ENCODE measurements at regions not wholly inside any gene's neighbourhood (a gene's known extent, or its start where the extent isn't known, plus 50 kb on each side); places are given as distances from the start of the nearest gene placed in this dataset.
A peak's percentile ranks its signal among the peaks of the same experiment; 100 is the strongest.

DNA sequence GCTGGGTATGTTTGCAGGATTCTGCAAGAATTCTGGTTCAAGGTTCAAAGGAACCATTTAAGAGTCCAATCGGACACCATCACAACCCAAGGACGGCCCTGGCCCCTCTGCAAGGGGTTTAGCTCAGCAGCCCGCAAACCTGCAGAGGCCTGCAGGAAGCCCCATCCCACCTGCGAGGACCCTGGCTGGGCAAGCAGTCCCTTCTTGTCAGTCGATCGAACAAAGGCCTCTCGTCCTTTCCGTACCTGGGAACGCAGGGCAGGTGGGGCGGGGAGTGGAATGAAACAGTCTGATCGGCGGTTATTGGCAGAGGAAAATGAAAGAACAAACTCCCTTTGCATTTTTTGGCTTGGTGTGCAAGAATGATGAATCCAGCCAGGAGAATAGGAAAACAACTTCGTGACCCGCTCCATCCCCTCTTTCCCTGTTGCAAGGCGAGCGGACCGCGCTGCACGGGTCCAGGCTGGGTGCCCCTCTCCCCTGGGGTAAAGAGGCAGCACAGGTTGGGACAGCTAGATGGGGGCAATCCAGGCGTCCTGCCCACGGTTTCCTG lies 73.7 kb downstream of the INSIG1 start:
- H3K27ac Mint-ChIP-seq (ENCODE audit: unreplicated experiment), result no peak overlapping the region
- FAIRE-seq, result no peak
- H3K27me3 ChIP-seq (ENCODE audit: insufficient read depth, low read length), result peaks cover 63% of the 10 kb centered on the region

DNA sequence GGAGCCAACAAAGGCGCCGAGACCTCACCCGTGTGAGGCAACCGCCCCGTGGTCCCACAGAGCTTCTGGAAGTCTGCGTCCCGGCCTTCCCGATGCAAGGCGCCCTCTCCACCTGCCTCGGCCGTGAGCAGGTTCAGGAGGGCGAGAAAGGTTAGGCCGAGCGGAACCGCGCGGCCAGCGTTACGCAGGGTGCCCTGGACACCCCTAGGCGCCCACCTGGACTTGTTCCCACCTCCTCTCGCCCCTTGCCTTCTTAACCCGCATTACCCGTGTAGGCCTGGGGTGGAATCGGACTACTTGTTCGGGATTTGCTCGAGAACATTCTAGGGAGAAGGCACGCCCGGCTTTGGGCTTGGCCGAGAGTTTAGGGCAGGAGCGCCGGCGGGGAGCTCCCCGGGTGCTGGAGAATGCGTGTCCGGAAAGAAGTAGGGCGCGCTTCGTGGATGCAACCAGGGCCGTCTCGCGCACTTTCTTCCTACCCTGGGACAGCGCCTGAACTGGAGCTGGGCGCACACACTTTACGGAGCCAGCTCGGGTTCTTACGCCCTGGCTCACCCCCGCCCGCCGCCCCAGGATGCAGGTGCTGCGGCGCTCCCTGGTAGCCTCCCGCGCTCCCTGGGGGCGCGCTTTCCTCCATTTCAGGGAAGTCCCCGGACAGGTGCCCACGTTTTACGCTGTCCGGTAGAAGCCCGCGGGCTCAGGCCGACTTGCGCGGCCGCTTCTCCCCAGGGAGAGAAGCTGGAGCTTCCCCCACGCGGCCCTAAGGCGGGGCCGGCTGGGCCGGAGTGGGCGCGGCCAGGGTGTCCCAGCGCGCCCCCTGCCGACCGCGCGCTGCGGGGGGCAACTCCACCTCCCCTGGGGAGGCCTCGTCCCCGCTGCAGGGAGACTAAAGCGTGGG lies 74.5 kb downstream of the INSIG1 start:
- no peak overlapping the region for H2AFZ ChIP-seq (ENCODE audit: low read depth, low read length)
- Mint-ChIP-seq H3K27me3 (ENCODE audit: low read depth, unreplicated experiment) (peaks cover 75% of the 10 kb centered on the region), H3K4me3 (ENCODE audit: unreplicated experiment) (no peak overlapping the region), H3K36me3 (ENCODE audit: low read depth, unreplicated experiment) (no peaks in the 10 kb centered on the region), H3K27ac (ENCODE audit: unreplicated experiment) (no peak overlapping the region), H3K4me1 (ENCODE audit: low read depth, unreplicated experiment) (no peaks in the 10 kb centered on the region), H3K9me3 (ENCODE audit: unreplicated experiment) (peaks cover 9% of the 10 kb centered on the region)
- no peaks in the 10 kb centered on the region for H3K9me3 ChIP-seq (ENCODE audit: insufficient read depth, low read depth, low read length)
- no peak overlapping the region for H3K4me3 ChIP-seq (ENCODE audit: insufficient read depth, low read depth, low read length)
- peaks cover 70% of the 10 kb centered on the region for H3K27me3 ChIP-seq (ENCODE audit: insufficient read depth, low read length)
- H3K4me2 ChIP-seq (ENCODE audit: low read length), result no peak overlapping the region
- no peaks in the 10 kb centered on the region for H3K79me2 ChIP-seq (ENCODE audit: insufficient read depth, low read length)
- DNase-seq (ENCODE audit: low read depth) (no peak), FAIRE-seq (no peak)
- H3K36me3 ChIP-seq (ENCODE audit: insufficient read depth, low read length), result no peaks in the 10 kb centered on the region
- TF ChIP-seq, protein P1, sequence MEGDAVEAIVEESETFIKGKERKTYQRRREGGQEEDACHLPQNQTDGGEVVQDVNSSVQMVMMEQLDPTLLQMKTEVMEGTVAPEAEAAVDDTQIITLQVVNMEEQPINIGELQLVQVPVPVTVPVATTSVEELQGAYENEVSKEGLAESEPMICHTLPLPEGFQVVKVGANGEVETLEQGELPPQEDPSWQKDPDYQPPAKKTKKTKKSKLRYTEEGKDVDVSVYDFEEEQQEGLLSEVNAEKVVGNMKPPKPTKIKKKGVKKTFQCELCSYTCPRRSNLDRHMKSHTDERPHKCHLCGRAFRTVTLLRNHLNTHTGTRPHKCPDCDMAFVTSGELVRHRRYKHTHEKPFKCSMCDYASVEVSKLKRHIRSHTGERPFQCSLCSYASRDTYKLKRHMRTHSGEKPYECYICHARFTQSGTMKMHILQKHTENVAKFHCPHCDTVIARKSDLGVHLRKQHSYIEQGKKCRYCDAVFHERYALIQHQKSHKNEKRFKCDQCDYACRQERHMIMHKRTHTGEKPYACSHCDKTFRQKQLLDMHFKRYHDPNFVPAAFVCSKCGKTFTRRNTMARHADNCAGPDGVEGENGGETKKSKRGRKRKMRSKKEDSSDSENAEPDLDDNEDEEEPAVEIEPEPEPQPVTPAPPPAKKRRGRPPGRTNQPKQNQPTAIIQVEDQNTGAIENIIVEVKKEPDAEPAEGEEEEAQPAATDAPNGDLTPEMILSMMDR (IDR thresholded peaks at IDR 0.05; ENCODE audit: insufficient read depth, low read depth, low read length), result no peak
- TF ChIP-seq EZH2 (IDR thresholded peaks at IDR 0.05; ENCODE audit: insufficient read depth, low read length), result peak; percentile 65
- H3K27ac ChIP-seq (ENCODE audit: low read depth, low read length), result no peak overlapping the region
- H3K9ac ChIP-seq (ENCODE audit: low read length), result no peak overlapping the region
- H4K20me1 ChIP-seq (ENCODE audit: insufficient read depth, low read length), result peaks cover 6% of the 10 kb centered on the region
- peaks cover 12% of the 10 kb centered on the region for H3K4me1 ChIP-seq (ENCODE audit: insufficient read depth, low read length)

More for the DNA sequence above, 73.7 kb downstream of the INSIG1 start:
- peaks cover 67% of the 10 kb centered on the region for H3K27me3 Mint-ChIP-seq (ENCODE audit: low read depth, unreplicated experiment)
- H4K20me1 ChIP-seq (ENCODE audit: insufficient read depth, low read length), result peaks cover 6% of the 10 kb centered on the region
- H3K9me3 ChIP-seq (ENCODE audit: insufficient read depth, low read depth, low read length), result no peaks in the 10 kb centered on the region
- no peak overlapping the region for H3K4me2 ChIP-seq (ENCODE audit: low read length)
- no peaks in the 10 kb centered on the region for H3K36me3 Mint-ChIP-seq (ENCODE audit: low read depth, unreplicated experiment)
- no peak for DNase-seq (ENCODE audit: low read depth)
- peaks cover 12% of the 10 kb centered on the region for H3K4me1 ChIP-seq (ENCODE audit: insufficient read depth, low read length)
- no peak overlapping the region for H2AFZ ChIP-seq (ENCODE audit: low read depth, low read length)
- peaks cover 9% of the 10 kb centered on the region for H3K9me3 Mint-ChIP-seq (ENCODE audit: unreplicated experiment)
- no peaks in the 10 kb centered on the region for H3K36me3 ChIP-seq (ENCODE audit: insufficient read depth, low read length)
- H3K9ac ChIP-seq (ENCODE audit: low read length), result no peak overlapping the region
- H3K79me2 ChIP-seq (ENCODE audit: insufficient read depth, low read length), result no peaks in the 10 kb centered on the region
- H3K4me3 Mint-ChIP-seq (ENCODE audit: unreplicated experiment), result no peak overlapping the region
- H3K27ac ChIP-seq (ENCODE audit: low read depth, low read length), result no peak overlapping the region
- H3K4me3 ChIP-seq (ENCODE audit: insufficient read depth, low read depth, low read length), result no peak overlapping the region
- TF ChIP-seq EZH2 (IDR thresholded peaks at IDR 0.05; ENCODE audit: insufficient read depth, low read length), result no peak
- TF ChIP-seq, protein P1 (IDR thresholded peaks at IDR 0.05; ENCODE audit: insufficient read depth, low read depth, low read length), result no peak
- no peaks in the 10 kb centered on the region for H3K4me1 Mint-ChIP-seq (ENCODE audit: low read depth, unreplicated experiment)
